ENCODE measurements at regions not wholly inside any gene's neighbourhood (a gene's known extent, or its start where the extent isn't known, plus 50 kb on each side); places are given as distances from the start of the nearest gene placed in this dataset.

DNA sequence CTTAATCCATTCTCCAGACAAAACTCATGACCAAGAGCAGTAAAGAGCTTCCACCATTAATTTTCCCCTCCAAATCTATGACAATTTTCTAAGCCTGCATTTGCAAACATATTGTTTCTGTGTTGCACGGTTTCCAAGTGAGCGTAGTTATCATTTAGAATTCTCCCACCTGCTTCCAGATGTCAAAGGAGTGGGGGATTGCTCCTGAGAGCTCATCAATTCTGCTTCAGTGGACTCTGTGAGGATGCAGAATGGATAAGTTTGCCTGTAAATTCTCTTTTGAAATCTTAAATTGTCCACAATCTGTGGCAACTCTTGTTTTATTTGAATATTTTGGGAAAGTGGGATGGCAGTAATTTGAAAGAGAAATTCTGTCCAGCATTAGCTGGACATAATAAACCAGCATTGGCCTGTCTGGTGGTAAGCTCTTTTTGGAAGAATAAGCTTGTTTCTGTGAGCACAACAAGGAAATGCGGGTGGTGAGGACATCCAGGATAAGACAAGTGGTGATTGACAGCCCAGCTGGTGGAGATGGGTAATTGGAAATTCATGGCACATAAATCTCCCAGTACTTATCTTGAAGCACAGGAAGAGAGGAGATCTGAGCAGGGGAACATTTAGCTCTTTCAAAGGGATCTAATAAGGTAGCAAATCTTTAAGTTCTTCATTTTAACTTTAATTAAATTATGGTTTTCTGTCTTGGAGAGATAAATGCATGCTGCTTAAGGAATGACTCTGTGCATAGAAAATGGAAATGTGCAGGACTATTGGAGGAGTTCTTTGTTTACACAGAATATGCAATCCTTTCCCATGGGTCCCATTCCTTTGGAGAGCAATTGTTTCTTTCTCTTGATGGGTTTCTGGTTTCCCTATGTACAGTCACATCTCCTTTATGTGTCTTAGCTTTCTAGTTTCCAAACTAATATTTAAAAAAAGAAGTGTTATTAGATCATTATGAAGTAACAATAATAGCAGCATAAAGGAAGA is 73.2 kb downstream of the FAT3 start:
- Histone ChIP-seq H3K4me2 (no peak overlapping the region), H3K4me1 (peaks cover 23% of the 10 kb centered on the region), H3K4me3 (no peak overlapping the region), H3K9me3 (0 out of 3 replicates have a peak, but pooled peaks cover 3% of the 10 kb centered on the region), H3K27ac (no peak overlapping the region)
- ChIA-PET POLR2A (no interaction called here), CTCF (interaction anchor here (0.6 kb wide), 2 partner anchors 525 to 1424 kb away, joined by 3 read pairs; no protein-coding TSS in a partner anchor)
- DNase-seq (ENCODE audit: low read depth in 1 of 2, low spot score in 1 of 2) (no peak), ATAC-seq (no peak), FAIRE-seq (no peak)
- WGBS (ENCODE audit: missing lambda C conversion rate), result 90% methylated on average over 3 of the region's 3 CpGs
- TF ChIP-seq MYC (IDR thresholded peaks at IDR 0.05; ENCODE audit: borderline replicate concordance, low read length), result no peak
- no peak for TF ChIP-seq CBX8 (IDR thresholded peaks at IDR 0.05)
- TF ChIP-seq, protein P1, sequence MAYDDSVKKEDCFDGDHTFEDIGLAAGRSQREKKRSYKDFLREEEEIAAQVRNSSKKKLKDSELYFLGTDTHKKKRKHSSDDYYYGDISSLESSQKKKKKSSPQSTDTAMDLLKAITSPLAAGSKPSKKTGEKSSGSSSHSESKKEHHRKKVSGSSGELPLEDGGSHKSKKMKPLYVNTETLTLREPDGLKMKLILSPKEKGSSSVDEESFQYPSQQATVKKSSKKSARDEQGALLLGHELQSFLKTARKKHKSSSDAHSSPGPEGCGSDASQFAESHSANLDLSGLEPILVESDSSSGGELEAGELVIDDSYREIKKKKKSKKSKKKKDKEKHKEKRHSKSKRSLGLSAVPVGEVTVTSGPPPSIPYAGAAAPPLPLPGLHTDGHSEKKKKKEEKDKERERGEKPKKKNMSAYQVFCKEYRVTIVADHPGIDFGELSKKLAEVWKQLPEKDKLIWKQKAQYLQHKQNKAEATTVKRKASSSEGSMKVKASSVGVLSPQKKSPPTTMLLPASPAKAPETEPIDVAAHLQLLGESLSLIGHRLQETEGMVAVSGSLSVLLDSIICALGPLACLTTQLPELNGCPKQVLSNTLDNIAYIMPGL (CRISPR knock-in tag; IDR thresholded peaks at IDR 0.05; ENCODE audit: borderline replicate concordance), result no peak
- TF ChIP-seq MAZ (IDR thresholded peaks at IDR 0.05; ENCODE audit: borderline replicate concordance, low read depth, low read length), result no peak
- TF ChIP-seq RFX5 (IDR thresholded peaks at IDR 0.05), result no peak
- no peak for TF ChIP-seq GATA3 (IDR thresholded peaks at IDR 0.05; ENCODE audit: borderline replicate concordance)
- TF ChIP-seq NPAS2 (CRISPR knock-in tag; IDR thresholded peaks at IDR 0.05; ENCODE audit: borderline replicate concordance), result no peak
- TF ChIP-seq ZSCAN20 (CRISPR knock-in tag; IDR thresholded peaks at IDR 0.05), result no peak
- no peak for TF ChIP-seq EHF (CRISPR knock-in tag; IDR thresholded peaks at IDR 0.05)
- TF ChIP-seq FOSL2 (IDR thresholded peaks at IDR 0.05), result no peak
- no peak for TF ChIP-seq FOSL2 (CRISPR knock-in tag; IDR thresholded peaks at IDR 0.05)
- TF ChIP-seq CBX2 (IDR thresholded peaks at IDR 0.05; ENCODE audit: borderline replicate concordance, low read depth), result no peak
- TF ChIP-seq, protein P2, sequence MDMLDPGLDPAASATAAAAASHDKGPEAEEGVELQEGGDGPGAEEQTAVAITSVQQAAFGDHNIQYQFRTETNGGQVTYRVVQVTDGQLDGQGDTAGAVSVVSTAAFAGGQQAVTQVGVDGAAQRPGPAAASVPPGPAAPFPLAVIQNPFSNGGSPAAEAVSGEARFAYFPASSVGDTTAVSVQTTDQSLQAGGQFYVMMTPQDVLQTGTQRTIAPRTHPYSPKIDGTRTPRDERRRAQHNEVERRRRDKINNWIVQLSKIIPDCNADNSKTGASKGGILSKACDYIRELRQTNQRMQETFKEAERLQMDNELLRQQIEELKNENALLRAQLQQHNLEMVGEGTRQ (IDR thresholded peaks at IDR 0.05), result no peak
- no peak for TF ChIP-seq CHD2 (IDR thresholded peaks at IDR 0.05; ENCODE audit: low read length, partially characterized antibody)

DNA sequence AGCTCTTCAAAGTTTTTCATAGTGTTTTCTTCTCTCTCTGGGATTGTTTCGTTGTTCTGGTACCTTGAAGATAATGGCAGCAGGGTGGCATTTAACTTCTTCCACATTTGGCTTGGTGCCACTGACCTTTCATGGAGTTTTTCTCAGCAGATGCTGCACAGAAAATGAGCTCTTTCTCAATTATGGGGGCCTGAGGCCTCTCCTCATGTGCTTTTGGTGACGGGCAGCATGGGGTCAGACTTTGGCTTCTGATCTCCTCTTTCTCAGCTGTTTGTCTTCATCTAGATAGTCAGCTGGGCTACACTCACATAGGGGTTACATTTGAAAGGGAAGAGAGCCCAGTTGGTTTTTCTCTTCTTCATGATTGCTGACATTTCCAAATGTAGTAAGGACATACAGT is 76.3 kb downstream of the FAT3 start:
- CTCF ChIA-PET, result no interaction called here
- POLR2A ChIA-PET, result no interaction called here
- Histone ChIP-seq H3K4me2 (no peak overlapping the region), H3K9me3 (no peaks in the 10 kb centered on the region), H3K4me1 (peaks cover 10% of the 10 kb centered on the region), H3K27ac (no peak overlapping the region), H3K4me3 (no peak overlapping the region)
- TF ChIP-seq JUN (IDR thresholded peaks at IDR 0.05) (no peak), HOXB5 (CRISPR knock-in tag; IDR thresholded peaks at IDR 0.05) (no peak), HEYL (CRISPR knock-in tag; IDR thresholded peaks at IDR 0.05) (no peak), KDM1A (IDR thresholded peaks at IDR 0.05; ENCODE audit: low read depth) (no peak), PHF8 (IDR thresholded peaks at IDR 0.05; ENCODE audit: borderline replicate concordance, low read depth) (no peak), ESRRA (IDR thresholded peaks at IDR 0.05; ENCODE audit: borderline replicate concordance, low read length) (no peak), ZC3H11A (IDR thresholded peaks at IDR 0.05) (no peak)
- TF ChIP-seq, protein P3, sequence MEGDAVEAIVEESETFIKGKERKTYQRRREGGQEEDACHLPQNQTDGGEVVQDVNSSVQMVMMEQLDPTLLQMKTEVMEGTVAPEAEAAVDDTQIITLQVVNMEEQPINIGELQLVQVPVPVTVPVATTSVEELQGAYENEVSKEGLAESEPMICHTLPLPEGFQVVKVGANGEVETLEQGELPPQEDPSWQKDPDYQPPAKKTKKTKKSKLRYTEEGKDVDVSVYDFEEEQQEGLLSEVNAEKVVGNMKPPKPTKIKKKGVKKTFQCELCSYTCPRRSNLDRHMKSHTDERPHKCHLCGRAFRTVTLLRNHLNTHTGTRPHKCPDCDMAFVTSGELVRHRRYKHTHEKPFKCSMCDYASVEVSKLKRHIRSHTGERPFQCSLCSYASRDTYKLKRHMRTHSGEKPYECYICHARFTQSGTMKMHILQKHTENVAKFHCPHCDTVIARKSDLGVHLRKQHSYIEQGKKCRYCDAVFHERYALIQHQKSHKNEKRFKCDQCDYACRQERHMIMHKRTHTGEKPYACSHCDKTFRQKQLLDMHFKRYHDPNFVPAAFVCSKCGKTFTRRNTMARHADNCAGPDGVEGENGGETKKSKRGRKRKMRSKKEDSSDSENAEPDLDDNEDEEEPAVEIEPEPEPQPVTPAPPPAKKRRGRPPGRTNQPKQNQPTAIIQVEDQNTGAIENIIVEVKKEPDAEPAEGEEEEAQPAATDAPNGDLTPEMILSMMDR (IDR thresholded peaks at IDR 0.05), result no peak
- TF ChIP-seq, protein P4, sequence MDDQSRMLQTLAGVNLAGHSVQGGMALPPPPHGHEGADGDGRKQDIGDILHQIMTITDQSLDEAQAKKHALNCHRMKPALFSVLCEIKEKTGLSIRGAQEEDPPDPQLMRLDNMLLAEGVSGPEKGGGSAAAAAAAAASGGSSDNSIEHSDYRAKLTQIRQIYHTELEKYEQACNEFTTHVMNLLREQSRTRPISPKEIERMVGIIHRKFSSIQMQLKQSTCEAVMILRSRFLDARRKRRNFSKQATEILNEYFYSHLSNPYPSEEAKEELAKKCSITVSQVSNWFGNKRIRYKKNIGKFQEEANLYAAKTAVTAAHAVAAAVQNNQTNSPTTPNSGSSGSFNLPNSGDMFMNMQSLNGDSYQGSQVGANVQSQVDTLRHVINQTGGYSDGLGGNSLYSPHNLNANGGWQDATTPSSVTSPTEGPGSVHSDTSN (IDR thresholded peaks at IDR 0.05), result no peak
- TF ChIP-seq, protein P1 (CRISPR knock-in tag; IDR thresholded peaks at IDR 0.05; ENCODE audit: borderline replicate concordance), result no peak
- TF ChIP-seq, protein P5, sequence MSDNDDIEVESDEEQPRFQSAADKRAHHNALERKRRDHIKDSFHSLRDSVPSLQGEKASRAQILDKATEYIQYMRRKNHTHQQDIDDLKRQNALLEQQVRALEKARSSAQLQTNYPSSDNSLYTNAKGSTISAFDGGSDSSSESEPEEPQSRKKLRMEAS (IDR thresholded peaks at IDR 0.05), result no peak
- FAIRE-seq, result no peak
- ATAC-seq, result no peak
- no peak for DNase-seq (ENCODE audit: low read depth in 1 of 2, low spot score in 1 of 2)
- WGBS (ENCODE audit: missing lambda C conversion rate), result 82% methylated on average over 2 of the region's 2 CpGs
